Activated CD4-positive, alpha-beta T cell treated with anti-CD3 and anti-CD28 coated beads, Interleukin-2, amount 10 ng/mL, durations not matched to agents 7 days and 5 days (primary cell): ENCODE measurements at regions not wholly inside any gene's neighbourhood (a gene's known extent, or its start where the extent isn't known, plus 50 kb on each side); places are given as distances from the start of the nearest gene placed in this dataset.
"Not testable (repeated sequence)": the region's sequence is repeated elsewhere in the genome, so short reads cannot be mapped to it uniquely, and the experiment has no call there.

Experiments used
- CTCF ChIA-PET: fragments of 350-600 bp; sonication (Branson Sonifier 250); formaldehyde crosslinking; loops from one replicate; lab custom pipeline; 2021; ENCODE audit warnings: antibody characterized with exemption; lab: Charles Lee
- POLR2A ChIA-PET: fragments of 350-600 bp; sonication (Branson Sonifier 250); formaldehyde crosslinking; loops from one replicate; lab custom pipeline; 2021; ENCODE audit warnings: antibody characterized with exemption; lab: Charles Lee
- DNase-seq: peaks from one replicate; pipeline ENCODE4 v3.0.0-alpha.2; 2020
- H3K27ac Mint-ChIP-seq: one replicate; pipeline ENCODE4 v1.8.0; 2021; ENCODE audit warnings: mild to moderate bottlenecking, moderate library complexity, mixed read lengths
- H3K27me3 Mint-ChIP-seq: one replicate; pipeline ENCODE4 v1.8.0; 2021; ENCODE audit warnings: mixed read lengths
- H3K36me3 Mint-ChIP-seq: one replicate; pipeline ENCODE4 v1.8.0; 2021; ENCODE audit warnings: low read depth, mixed read lengths
- H3K4me1 Mint-ChIP-seq: one replicate; pipeline ENCODE4 v1.8.0; 2021; ENCODE audit warnings: mixed read lengths
- H3K4me3 Mint-ChIP-seq: one replicate; pipeline ENCODE4 v1.8.0; 2021; ENCODE audit warnings: mild to moderate bottlenecking, moderate library complexity, mixed read lengths
- H3K9me3 Mint-ChIP-seq: one replicate; pipeline ENCODE4 v1.8.0; 2021; ENCODE audit warnings: mixed read lengths

DNA sequence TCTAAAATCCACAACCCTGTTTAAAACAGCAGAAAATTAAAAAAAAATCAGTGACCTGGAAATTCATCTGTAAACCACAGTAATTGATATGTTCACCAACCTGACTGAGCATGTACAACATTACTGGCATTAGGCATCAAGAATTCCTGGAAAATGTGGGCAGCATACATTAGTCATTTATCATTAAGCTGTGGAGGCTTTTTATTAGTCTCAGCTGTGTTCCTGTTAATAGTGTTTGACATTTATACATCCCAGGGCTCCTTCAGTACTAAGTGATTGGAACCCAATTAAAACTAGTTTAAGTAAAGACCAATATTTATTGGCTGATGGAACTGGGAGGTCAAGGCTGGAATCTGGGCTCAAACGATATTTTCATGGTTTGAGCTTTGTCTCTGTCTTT lies 227.3 kb upstream of the GIMD1 start:
- H3K27ac Mint-ChIP-seq, result no peak overlapping the region
- no peak for DNase-seq
- H3K9me3 Mint-ChIP-seq, result no peaks in the 10 kb centered on the region
- no peaks in the 10 kb centered on the region for H3K4me1 Mint-ChIP-seq
- H3K36me3 Mint-ChIP-seq, result no peaks in the 10 kb centered on the region
- H3K27me3 Mint-ChIP-seq, result no peaks in the 10 kb centered on the region
- CTCF ChIA-PET, result no interaction called here
- H3K4me3 Mint-ChIP-seq, result no peak overlapping the region
- POLR2A ChIA-PET, result interaction anchor here (0.6 kb wide), 1 partner anchor 102 kb away, joined by 3 read pairs; no protein-coding TSS in a partner anchor

DNA sequence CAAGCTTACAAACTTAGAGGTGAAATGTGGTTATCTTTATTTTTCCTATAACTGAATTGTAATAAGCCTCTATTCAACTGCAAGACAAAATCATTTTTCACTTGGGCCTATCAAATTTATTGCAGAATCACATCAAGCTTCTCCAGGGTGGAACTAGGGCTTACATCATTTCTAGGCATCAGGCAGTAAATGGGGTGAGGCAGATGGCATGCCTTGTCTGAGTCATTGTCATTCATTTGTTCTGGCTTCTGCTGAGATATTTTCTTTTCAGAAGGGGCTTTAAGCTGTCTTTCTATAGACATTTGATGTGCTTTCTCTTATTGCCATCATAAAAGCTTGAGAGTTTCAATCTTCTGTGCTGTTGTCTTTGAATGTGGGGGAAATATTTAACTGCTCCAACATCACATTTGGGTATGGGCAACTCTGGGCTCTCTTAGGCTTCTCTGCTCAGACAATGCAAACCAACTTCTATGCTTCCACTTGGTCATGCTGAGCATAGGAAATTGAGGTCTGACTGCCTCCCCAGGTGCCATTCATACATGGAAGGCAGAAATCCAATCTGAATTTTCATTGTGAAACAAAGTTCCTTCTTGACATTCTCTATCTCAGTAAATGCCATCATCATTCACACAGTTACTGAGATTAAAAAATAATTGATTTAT lies 225.8 kb upstream of the GIMD1 start:
- ChIA-PET POLR2A (no interaction called here), CTCF (no interaction called here)
- H3K4me1 Mint-ChIP-seq, result no peaks in the 10 kb centered on the region
- no peaks in the 10 kb centered on the region for H3K36me3 Mint-ChIP-seq
- no peak overlapping the region for H3K4me3 Mint-ChIP-seq
- H3K9me3 Mint-ChIP-seq, result no peaks in the 10 kb centered on the region
- no peak overlapping the region for H3K27ac Mint-ChIP-seq
- no peak for DNase-seq
- H3K27me3 Mint-ChIP-seq, result no peaks in the 10 kb centered on the region

DNA sequence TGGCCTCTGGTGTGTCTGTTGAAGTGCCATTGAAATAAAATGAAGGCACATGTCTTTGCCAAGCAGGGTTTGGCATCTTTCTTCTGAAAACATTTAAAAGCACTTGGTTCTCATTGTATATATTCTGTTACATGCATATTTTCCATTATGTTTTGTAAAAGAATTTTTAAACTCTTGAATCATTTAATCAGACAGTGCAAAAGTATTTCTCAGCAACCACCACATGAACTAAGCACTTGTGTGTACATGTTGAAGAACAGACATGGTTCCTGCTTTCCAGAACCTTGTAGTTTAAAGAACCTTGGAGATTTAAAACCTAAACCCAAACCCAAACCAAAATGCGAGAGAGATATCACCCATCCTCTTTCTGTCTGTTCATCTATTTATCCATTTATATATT lies 220.3 kb upstream of the GIMD1 start:
- no peaks in the 10 kb centered on the region for H3K9me3 Mint-ChIP-seq
- no peaks in the 10 kb centered on the region for H3K27me3 Mint-ChIP-seq
- H3K4me1 Mint-ChIP-seq, result no peaks in the 10 kb centered on the region
- no peak overlapping the region for H3K27ac Mint-ChIP-seq
- no peak for DNase-seq
- POLR2A ChIA-PET, result no interaction called here
- CTCF ChIA-PET, result no interaction called here
- H3K36me3 Mint-ChIP-seq, result no peaks in the 10 kb centered on the region
- H3K4me3 Mint-ChIP-seq, result no peak overlapping the region

DNA sequence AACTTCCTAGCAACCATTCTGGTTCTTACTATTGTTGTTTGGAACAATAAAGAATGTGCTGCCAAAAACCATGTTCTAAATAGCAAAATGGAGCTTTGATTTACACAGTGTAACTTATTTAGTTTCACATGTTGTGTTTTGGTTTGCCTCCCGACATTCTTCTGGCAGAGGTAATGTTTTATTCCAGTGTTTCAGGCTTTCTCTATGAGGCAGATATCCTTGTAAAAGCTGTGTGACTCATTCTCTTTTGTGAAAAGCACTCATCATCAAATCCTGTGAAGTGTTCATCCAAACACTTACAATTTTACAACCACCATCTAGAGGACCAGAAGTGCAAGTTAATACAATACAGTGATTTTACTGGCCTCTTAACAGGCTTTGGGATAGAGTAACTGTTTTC lies 219.0 kb upstream of the GIMD1 start:
- H3K9me3 Mint-ChIP-seq, result no peaks in the 10 kb centered on the region
- no peaks in the 10 kb centered on the region for H3K4me1 Mint-ChIP-seq
- H3K4me3 Mint-ChIP-seq, result no peak overlapping the region
- no peaks in the 10 kb centered on the region for H3K27me3 Mint-ChIP-seq
- POLR2A ChIA-PET, result no interaction called here
- H3K27ac Mint-ChIP-seq, result no peak overlapping the region
- CTCF ChIA-PET, result no interaction called here
- no peak for DNase-seq
- H3K36me3 Mint-ChIP-seq, result no peaks in the 10 kb centered on the region

DNA sequence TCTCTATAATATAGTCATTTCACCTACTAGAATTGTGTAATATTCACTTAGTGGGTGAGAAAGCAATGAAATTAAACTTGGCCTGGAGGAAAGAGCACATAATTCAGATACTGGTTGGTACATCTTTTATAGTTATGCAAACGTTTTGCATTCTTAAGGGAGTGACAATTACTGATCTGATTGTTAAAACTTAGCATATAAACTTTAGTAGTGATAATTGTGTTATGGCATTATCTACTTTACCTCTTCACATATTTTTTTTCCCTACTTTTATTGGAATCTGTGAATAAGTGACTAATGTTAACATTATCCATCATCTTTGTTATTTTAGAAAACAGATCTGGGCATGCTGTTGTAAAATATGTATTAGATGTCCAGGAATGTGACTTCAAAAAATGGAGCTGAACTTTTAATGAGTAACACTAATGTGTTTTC lies 217.4 kb upstream of the GIMD1 start:
- CTCF ChIA-PET, result no interaction called here
- POLR2A ChIA-PET, result no interaction called here
- Mint-ChIP-seq H3K36me3 (no peaks in the 10 kb centered on the region), H3K27ac (no peak overlapping the region), H3K27me3 (no peaks in the 10 kb centered on the region), H3K4me3 (no peak overlapping the region), H3K4me1 (no peaks in the 10 kb centered on the region), H3K9me3 (no peaks in the 10 kb centered on the region)
- DNase-seq, result no peak

DNA sequence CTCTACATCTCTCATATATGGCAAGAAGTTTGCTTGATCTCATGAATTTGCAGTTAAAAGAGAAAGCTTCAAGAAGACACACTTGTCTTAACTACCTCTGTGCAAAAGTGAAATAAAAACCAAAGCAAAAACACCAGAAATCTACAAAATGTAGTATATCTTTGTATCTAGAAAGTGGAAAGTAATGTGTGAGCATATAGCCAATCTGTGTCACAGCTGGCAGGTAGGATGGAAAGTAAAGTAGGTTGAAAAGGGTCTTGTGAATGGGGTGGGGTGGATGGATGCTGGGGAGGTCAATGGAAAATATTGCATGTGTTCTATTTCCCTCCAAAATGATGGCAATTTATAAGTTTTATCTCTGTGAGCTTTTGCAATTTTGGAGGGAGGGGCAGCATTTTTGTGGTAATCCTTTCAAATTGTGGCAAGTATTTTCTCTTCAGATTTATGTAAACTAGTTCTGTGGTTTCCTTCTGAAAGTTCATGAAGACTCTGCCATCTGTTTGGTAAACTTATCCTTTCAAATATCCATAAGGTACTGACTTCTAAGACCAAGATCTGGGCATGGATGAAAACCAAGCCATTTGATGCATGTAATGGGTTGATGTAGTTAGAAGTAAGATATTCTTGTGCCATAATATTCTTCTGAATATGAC lies 215.9 kb upstream of the GIMD1 start:
- CTCF ChIA-PET, result no interaction called here
- H3K9me3 Mint-ChIP-seq, result no peaks in the 10 kb centered on the region
- no peaks in the 10 kb centered on the region for H3K27me3 Mint-ChIP-seq

DNA sequence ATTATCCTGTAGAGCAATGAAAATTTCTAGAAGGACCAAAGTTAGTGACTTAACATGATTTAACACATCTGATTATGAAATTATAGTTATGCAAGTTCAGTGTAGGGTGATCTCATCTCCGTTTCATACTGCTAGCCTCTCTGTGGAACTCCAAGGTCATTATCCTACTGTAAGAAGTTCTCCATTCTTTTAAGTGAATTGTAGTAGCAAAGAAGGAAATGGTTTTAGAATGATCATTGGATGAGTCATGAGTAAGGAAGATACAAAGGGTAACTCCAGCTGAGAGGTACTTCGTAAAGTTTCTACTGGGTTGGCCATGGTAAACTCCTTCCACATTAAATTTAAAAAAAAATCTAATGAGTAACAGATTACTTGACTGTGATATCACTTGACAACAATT lies 215.0 kb upstream of the GIMD1 start:
- POLR2A ChIA-PET, result no interaction called here
- no peaks in the 10 kb centered on the region for H3K36me3 Mint-ChIP-seq
- no peaks in the 10 kb centered on the region for H3K9me3 Mint-ChIP-seq
- H3K4me3 Mint-ChIP-seq, result no peak overlapping the region
- H3K27me3 Mint-ChIP-seq, result no peaks in the 10 kb centered on the region
- H3K27ac Mint-ChIP-seq, result no peak overlapping the region
- H3K4me1 Mint-ChIP-seq, result no peaks in the 10 kb centered on the region
- no peak for DNase-seq
- CTCF ChIA-PET, result no interaction called here

More for the DNA sequence above, 215.9 kb upstream of the GIMD1 start:
- H3K27ac Mint-ChIP-seq, result no peak overlapping the region
- POLR2A ChIA-PET, result no interaction called here
- DNase-seq, result no peak
- no peaks in the 10 kb centered on the region for H3K4me1 Mint-ChIP-seq
- no peaks in the 10 kb centered on the region for H3K36me3 Mint-ChIP-seq
- H3K4me3 Mint-ChIP-seq, result no peak overlapping the region

DNA sequence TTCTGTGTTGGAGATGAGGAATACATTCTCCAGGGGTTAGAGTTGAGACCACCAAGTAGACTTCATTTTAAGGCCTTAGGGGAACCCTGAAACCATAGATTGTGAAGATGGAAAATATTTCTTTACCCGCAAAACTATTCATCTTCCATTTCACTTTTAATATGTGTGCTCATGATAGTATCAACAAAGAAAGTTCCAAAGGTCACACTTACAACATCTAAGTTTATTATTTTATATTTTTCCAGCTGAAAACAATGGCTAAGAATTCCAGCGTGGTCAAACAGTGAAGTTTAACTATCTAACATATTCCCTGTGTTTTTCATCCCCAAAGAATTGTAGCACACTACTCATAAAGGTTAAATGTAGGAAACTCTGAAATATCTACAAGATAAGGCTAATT lies 214.5 kb upstream of the GIMD1 start:
- POLR2A ChIA-PET, result no interaction called here
- Mint-ChIP-seq H3K4me3 (no peak overlapping the region), H3K9me3 (no peaks in the 10 kb centered on the region), H3K36me3 (no peaks in the 10 kb centered on the region), H3K27ac (no peak overlapping the region), H3K4me1 (no peaks in the 10 kb centered on the region), H3K27me3 (no peaks in the 10 kb centered on the region)
- no peak for DNase-seq
- CTCF ChIA-PET, result no interaction called here

DNA sequence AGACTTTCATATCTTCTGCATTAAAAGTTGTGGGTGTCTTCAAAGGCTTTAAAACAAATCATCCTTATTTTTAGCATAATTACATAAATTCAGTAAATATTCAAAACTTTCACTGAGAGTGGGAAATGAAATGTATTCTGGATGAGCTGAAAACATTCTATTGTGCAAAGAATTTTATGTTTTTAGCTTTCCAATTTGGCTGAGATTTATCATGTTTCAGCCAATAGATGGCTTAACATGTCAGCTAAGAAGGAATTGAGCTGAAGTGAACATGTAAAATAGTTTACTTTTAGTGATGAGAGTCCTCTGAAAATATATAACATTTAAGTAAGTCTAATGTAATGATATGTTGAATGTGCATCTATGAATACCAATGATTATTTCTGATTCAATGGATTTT lies 213.5 kb upstream of the GIMD1 start:
- no peak overlapping the region for H3K27ac Mint-ChIP-seq
- no peaks in the 10 kb centered on the region for H3K36me3 Mint-ChIP-seq
- no peak for DNase-seq
- ChIA-PET POLR2A (no interaction called here), CTCF (no interaction called here)
- H3K27me3 Mint-ChIP-seq, result no peaks in the 10 kb centered on the region
- H3K9me3 Mint-ChIP-seq, result no peaks in the 10 kb centered on the region
- H3K4me1 Mint-ChIP-seq, result no peaks in the 10 kb centered on the region
- H3K4me3 Mint-ChIP-seq, result no peak overlapping the region

DNA sequence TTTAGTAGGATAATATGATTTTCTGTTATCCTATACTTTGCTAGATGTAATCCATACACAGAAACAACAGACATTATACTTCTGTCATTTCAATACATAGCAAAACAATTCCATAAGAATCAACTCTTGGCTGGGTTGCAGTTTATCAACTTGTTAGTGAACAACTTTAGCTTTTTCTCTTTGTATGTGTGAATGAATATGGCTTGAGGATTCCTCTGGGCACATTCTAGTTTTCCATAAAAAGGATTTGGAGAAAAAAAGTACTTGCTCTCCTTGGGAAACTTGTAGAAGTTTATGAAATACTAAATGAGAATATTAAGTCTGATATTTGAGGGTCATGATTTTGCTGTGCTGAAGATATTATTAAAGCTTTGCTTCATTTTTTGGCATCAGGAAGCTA lies 210.7 kb upstream of the GIMD1 start:
- H3K27me3 Mint-ChIP-seq, result no peaks in the 10 kb centered on the region
- H3K36me3 Mint-ChIP-seq, result no peaks in the 10 kb centered on the region
- ChIA-PET POLR2A (no interaction called here), CTCF (no interaction called here)
- no peak overlapping the region for H3K27ac Mint-ChIP-seq
- no peak for DNase-seq
- no peaks in the 10 kb centered on the region for H3K9me3 Mint-ChIP-seq
- no peaks in the 10 kb centered on the region for H3K4me1 Mint-ChIP-seq
- no peak overlapping the region for H3K4me3 Mint-ChIP-seq

DNA sequence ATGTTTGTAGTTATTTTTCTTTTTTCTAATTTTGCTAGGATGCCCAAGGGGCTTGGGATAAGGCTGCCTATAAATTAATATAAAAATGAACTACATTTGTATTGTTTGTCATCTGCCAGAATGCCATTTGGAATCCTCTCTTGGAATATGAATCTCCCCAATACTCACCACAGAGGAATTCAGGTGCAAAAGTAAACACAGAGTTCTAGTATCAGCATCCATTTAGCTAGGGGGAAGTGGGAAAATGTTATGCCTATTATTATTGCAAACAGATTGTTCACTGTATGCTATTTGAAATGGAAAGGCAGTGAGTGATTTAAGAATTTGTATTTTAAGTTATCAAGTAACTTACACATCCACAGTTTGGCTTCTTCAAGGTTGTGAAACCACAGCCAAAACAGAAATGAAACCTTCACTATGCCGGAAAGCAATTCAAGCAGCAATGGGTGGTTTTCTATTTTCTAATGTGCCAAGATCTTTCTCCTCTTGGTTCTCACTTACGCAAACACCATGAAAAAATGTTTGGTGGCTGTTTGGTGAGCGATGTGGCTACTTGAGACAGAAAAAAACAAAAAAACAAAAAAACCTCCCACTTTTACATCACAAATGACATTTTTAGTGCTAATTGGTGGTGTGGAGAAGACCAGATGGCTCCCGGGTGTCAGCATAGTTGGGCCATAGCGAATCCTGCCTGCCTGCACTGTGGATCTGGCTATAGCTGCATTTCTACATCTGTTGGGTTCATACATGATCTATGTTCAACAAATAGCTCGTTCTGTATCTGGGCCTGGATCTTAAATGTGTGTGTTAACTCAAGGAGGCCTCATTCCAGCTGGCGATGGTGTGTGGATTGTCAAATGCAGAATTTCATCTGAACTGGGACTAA lies 200.8 kb upstream of the GIMD1 start:
- no peaks in the 10 kb centered on the region for H3K4me1 Mint-ChIP-seq
- CTCF ChIA-PET, result interaction anchor here (0.8 kb wide), 1 partner anchor 9 kb away, joined by 3 read pairs; no protein-coding TSS in a partner anchor
- no peak overlapping the region for H3K27ac Mint-ChIP-seq
- no peaks in the 10 kb centered on the region for H3K36me3 Mint-ChIP-seq
- no peak overlapping the region for H3K4me3 Mint-ChIP-seq
- no peaks in the 10 kb centered on the region for H3K27me3 Mint-ChIP-seq
- no peak for DNase-seq
- POLR2A ChIA-PET, result no interaction called here
- no peaks in the 10 kb centered on the region for H3K9me3 Mint-ChIP-seq

DNA sequence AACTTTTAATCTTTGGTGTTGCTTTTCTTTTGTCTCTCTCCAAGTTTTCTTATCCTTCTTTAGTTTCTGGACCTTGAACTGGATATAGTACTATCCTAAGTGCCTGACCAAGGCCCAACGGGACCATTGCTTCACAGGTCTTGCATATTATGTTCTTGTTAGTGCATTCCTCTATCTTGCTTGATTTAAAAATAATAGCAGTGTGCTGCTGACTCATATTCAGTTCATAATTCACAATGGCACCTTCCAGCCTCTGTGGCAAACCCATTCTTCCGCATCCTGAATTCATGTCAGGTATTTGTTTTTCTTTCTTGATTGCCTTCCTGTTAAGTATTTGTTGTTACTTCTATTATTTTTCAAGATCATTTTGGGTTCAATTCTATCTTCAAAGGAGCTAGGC lies 197.1 kb upstream of the GIMD1 start:
- no peaks in the 10 kb centered on the region for H3K27me3 Mint-ChIP-seq
- H3K4me1 Mint-ChIP-seq, result no peaks in the 10 kb centered on the region
- H3K36me3 Mint-ChIP-seq, result no peaks in the 10 kb centered on the region
- H3K9me3 Mint-ChIP-seq, result peaks cover 2% of the 10 kb centered on the region
- H3K4me3 Mint-ChIP-seq, result no peak overlapping the region
- CTCF ChIA-PET, result no interaction called here
- DNase-seq, result no peak
- H3K27ac Mint-ChIP-seq, result no peak overlapping the region
- POLR2A ChIA-PET, result no interaction called here

DNA sequence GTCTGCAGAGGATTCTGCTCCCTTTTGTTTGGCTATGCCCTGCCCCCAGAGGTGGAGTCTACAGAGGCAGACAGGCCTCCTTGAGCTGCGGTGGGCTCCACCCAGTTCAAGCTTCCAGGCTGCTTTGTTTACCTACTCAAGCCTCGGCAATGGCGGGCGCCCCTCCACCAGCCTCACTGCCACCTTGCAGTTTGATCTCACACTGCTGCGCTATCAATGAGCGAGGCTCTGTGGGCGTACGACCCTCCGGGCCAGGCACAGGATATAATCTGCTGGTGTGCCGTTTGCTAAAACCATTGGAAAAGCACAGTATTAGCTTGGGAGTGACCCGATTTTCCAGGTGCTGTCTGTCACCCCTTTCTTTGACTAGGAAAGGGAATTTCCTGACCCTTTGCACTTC lies 195.1 kb upstream of the GIMD1 start:
- H3K27me3 Mint-ChIP-seq, H3K27ac Mint-ChIP-seq, H3K36me3 Mint-ChIP-seq, H3K9me3 Mint-ChIP-seq, POLR2A ChIA-PET, H3K4me3 Mint-ChIP-seq, H3K4me1 Mint-ChIP-seq, DNase-seq, CTCF ChIA-PET: not testable (repeated sequence)
